SK-N-SH treated with all-trans-retinoic acid at 6 μM for 48 hours (cell line): ENCODE measurements at regions not wholly inside any gene's neighbourhood (a gene's known extent, or its start where the extent isn't known, plus 50 kb on each side); places are given as distances from the start of the nearest gene placed in this dataset.

Experiments used
- BACH2 ChIP-seq: fragments of 250-450 bp; sonication (Bioruptor Pico); IDR thresholded peaks from 2 replicates; pipeline ENCODE4 v1.9.0; 2021; ENCODE audit warnings: mild to moderate bottlenecking, borderline replicate concordance
- TSHZ2 ChIP-seq: fragments of 250-450 bp; sonication (Bioruptor Pico); IDR thresholded peaks from 2 replicates; pipeline ENCODE4 v1.5.0; 2020; ENCODE audit warnings: mild to moderate bottlenecking, moderate library complexity
- ZFP30 ChIP-seq: fragments of 450-650 bp; formaldehyde crosslinking; IDR thresholded peaks from 2 replicates; pipeline ENCODE4 v1.5.0; 2022; ENCODE audit warnings: mild to moderate bottlenecking, moderate library complexity

- TF ChIP-seq TSHZ2 (CRISPR knock-in tag): no peak
- TF ChIP-seq BACH2 (CRISPR knock-in tag): no peak
- TF ChIP-seq ZFP30 (CRISPR knock-in tag): no peak
Measured at GRCh38 chr3:87148020-87148419, 79.1 kb upstream of the CHMP2B start.
